ENCODE measurements at regions not wholly inside any gene's neighbourhood (a gene's known extent, or its start where the extent isn't known, plus 50 kb on each side); places are given as distances from the start of the nearest gene placed in this dataset.

DNA sequence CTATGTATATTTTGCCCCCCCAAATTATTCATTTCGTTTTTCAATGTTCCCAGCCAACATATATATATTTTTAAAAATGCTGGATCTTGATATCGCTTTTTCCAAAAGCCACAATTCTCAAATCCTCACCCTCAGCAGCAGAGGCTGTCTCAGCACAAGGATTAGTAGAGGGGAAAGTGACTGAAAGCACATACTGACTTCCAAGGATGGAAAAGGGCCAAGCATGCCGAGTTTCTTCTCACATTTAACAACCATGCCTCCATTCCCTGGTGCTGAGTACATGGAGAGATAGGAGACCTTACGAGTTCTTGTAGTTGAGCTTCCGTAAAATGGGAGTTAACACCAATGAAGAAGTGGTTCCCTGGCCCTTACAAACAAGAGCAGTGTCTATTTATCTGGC is 403.4 kb upstream of the DCN start:
- TF ChIP-seq, protein P1, sequence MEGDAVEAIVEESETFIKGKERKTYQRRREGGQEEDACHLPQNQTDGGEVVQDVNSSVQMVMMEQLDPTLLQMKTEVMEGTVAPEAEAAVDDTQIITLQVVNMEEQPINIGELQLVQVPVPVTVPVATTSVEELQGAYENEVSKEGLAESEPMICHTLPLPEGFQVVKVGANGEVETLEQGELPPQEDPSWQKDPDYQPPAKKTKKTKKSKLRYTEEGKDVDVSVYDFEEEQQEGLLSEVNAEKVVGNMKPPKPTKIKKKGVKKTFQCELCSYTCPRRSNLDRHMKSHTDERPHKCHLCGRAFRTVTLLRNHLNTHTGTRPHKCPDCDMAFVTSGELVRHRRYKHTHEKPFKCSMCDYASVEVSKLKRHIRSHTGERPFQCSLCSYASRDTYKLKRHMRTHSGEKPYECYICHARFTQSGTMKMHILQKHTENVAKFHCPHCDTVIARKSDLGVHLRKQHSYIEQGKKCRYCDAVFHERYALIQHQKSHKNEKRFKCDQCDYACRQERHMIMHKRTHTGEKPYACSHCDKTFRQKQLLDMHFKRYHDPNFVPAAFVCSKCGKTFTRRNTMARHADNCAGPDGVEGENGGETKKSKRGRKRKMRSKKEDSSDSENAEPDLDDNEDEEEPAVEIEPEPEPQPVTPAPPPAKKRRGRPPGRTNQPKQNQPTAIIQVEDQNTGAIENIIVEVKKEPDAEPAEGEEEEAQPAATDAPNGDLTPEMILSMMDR (IDR thresholded peaks at IDR 0.05): no peak
- TF ChIP-seq POLR2A (IDR thresholded peaks at IDR 0.05) (no peak), POLR2AphosphoS5 (IDR thresholded peaks at IDR 0.05) (no peak), EP300 (IDR thresholded peaks at IDR 0.05) (no peak)
